ENCODE measurements at regions not wholly inside any gene's neighbourhood (a gene's known extent, or its start where the extent isn't known, plus 50 kb on each side); places are given as distances from the start of the nearest gene placed in this dataset.

DNA sequence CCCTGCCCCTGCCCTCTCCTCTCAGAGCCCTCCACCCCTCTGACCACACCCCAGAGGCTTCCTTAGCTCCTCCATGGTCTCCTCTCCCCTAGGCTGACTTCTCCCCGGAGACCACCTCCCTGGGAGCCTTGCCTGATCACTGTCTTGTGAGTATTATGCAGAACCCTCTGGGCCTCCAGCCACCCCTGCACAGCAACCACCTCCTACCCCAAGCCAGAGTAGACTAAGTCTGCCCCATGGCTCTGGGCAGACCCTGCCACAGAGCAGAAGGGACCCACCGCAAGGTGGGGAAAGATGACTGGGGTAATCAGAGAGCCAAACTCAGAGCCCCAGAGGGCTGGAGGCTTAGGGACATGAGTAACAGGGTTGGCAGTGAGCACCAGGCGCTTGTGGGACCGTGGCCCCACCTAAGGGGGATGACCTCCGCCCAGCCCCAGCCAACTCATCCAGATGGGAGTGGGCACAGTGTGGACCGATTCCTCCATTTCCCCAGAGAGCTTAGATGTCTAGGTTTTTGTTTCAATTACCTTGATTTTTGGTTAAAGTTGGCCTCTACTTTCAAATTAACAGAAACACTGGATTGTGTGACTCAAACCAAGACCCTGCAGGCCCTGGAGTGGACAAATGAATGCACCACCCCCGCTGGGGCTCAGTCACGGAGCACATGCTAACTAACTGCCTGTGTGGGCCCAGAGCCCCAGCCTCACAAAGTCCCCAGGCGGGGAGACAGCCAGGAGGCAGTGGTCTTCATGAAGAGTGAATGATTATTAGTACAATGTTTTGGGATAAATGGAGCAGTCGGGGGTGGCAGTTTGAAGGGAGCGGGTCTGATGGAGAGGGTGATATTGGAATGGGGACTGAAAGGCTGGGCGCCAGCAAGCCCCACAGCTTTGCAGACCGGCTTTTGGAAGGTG, 119.4 kb upstream of the PRR20G start:
- TF ChIP-seq SMC3 (conservative IDR thresholded peaks at IDR 0.05; ENCODE audit: poor library complexity): no peak
- no peak for TF ChIP-seq TAF1 (IDR thresholded peaks at IDR 0.05; ENCODE audit: low read depth)
- TF ChIP-seq EP300 (conservative IDR thresholded peaks at IDR 0.05; ENCODE audit: poor library complexity, severe bottlenecking): no peak
- no peak for TF ChIP-seq EZH2 (IDR thresholded peaks at IDR 0.05; ENCODE audit: borderline replicate concordance, insufficient read depth, low read length, poor library complexity, severe bottlenecking)
- TF ChIP-seq POLR2AphosphoS5 (IDR thresholded peaks at IDR 0.05): no peak
- TF ChIP-seq RAD21 (conservative IDR thresholded peaks at IDR 0.05): no peak
- TF ChIP-seq CTCF (IDR thresholded peaks at IDR 0.05; ENCODE audit: poor library complexity, severe bottlenecking): no peak
- no peak for TF ChIP-seq REST (IDR thresholded peaks at IDR 0.05; ENCODE audit: borderline replicate concordance)
- no peak for TF ChIP-seq MXI1 (conservative IDR thresholded peaks at IDR 0.05; ENCODE audit: poor library complexity, severe bottlenecking)
- no peak overlapping the region for H3K27ac ChIP-seq (ENCODE audit: low read length)

DNA sequence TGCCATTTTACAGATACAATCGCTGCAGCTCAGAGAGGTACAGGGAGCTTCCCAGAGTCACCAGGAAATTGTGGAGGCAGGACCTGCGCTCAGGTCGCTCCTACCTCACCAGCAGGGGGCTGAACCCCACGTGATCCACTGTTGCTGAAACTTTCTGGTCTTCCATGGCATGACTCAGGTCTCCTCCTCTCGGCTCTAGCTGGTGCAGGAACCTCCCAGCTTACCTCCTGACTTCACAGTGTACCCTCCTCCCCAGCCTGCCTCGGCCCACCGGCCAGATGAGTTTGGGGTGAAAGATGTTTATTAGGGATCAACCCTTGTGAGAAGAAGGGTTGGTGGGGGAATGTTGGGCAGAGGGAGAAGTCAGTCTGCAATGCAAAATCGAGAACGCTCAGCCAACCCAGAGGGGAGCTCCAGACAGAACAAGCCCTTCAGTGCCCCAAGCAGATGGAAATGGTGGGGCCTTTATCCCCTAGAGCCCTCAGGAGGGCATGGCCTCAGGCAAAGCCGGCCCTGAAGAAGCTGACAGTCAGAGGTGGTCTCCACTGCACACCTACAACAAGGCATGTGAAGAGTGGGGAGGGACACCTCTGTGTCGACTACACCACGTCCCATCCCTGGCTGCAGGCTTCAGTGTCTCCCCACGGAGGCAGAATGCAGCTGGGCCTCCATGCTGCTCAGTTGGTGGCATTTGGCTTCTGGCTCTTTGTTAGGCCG, 118.6 kb upstream of the PRR20G start:
- H2AFZ ChIP-seq (ENCODE audit: low read depth, low read length): no peak overlapping the region

More for the DNA sequence above, 119.4 kb upstream of the PRR20G start:
- H3K9me3 ChIP-seq (ENCODE audit: low read length): no peaks in the 10 kb centered on the region
- H3K9me2 ChIP-seq (ENCODE audit: insufficient read depth, low read length): no peaks in the 10 kb centered on the region
- no peaks in the 10 kb centered on the region for H3K27me3 ChIP-seq (ENCODE audit: insufficient read depth, low read depth, low read length)
- H3K36me3 ChIP-seq (ENCODE audit: insufficient read depth, low read length): no peaks in the 10 kb centered on the region
- H4K20me1 ChIP-seq (ENCODE audit: insufficient read depth): no peaks in the 10 kb centered on the region
- H3F3A ChIP-seq (ENCODE audit: insufficient read depth, low read length, poor library complexity, severe bottlenecking): no peaks in the 10 kb centered on the region
- no peak overlapping the region for H2AFZ ChIP-seq (ENCODE audit: low read depth, low read length)
- H3K4me3 ChIP-seq (ENCODE audit: low read length): no peak overlapping the region
- no peaks in the 10 kb centered on the region for H3K79me2 ChIP-seq (replicated peaks; ENCODE audit: insufficient read depth, low read length)
- H3K4me2 ChIP-seq (ENCODE audit: low read length): no peak overlapping the region
- H3K9ac ChIP-seq (ENCODE audit: low read length): no peak overlapping the region

More for the DNA sequence above, 118.6 kb upstream of the PRR20G start:
- H4K20me1 ChIP-seq (ENCODE audit: insufficient read depth): no peaks in the 10 kb centered on the region
- H3K9me2 ChIP-seq (ENCODE audit: insufficient read depth, low read length): no peaks in the 10 kb centered on the region
- no peaks in the 10 kb centered on the region for H3K27me3 ChIP-seq (ENCODE audit: insufficient read depth, low read depth, low read length)
- no peak overlapping the region for H3K4me3 ChIP-seq (ENCODE audit: low read length)
- no peak for TF ChIP-seq TAF1 (IDR thresholded peaks at IDR 0.05; ENCODE audit: low read depth)
- no peak for TF ChIP-seq EZH2 (IDR thresholded peaks at IDR 0.05; ENCODE audit: borderline replicate concordance, insufficient read depth, low read length, poor library complexity, severe bottlenecking)
- TF ChIP-seq POLR2AphosphoS5 (IDR thresholded peaks at IDR 0.05): no peak
- TF ChIP-seq RAD21 (conservative IDR thresholded peaks at IDR 0.05): no peak
- no peak for TF ChIP-seq REST (IDR thresholded peaks at IDR 0.05; ENCODE audit: borderline replicate concordance)
- TF ChIP-seq CTCF (IDR thresholded peaks at IDR 0.05; ENCODE audit: poor library complexity, severe bottlenecking): no peak
- TF ChIP-seq MXI1 (conservative IDR thresholded peaks at IDR 0.05; ENCODE audit: poor library complexity, severe bottlenecking): no peak
- TF ChIP-seq EP300 (conservative IDR thresholded peaks at IDR 0.05; ENCODE audit: poor library complexity, severe bottlenecking): no peak
- no peak for TF ChIP-seq SMC3 (conservative IDR thresholded peaks at IDR 0.05; ENCODE audit: poor library complexity)
- H3K36me3 ChIP-seq (ENCODE audit: insufficient read depth, low read length): no peaks in the 10 kb centered on the region
- H3F3A ChIP-seq (ENCODE audit: insufficient read depth, low read length, poor library complexity, severe bottlenecking): no peaks in the 10 kb centered on the region
- H3K4me2 ChIP-seq (ENCODE audit: low read length): no peak overlapping the region
- no peak overlapping the region for H3K27ac ChIP-seq (ENCODE audit: low read length)
- no peaks in the 10 kb centered on the region for H3K79me2 ChIP-seq (replicated peaks; ENCODE audit: insufficient read depth, low read length)
- H3K9me3 ChIP-seq (ENCODE audit: low read length): no peaks in the 10 kb centered on the region
- no peak overlapping the region for H3K9ac ChIP-seq (ENCODE audit: low read length)

All from neural cell (in vitro differentiated cells).